ENCODE measurements at regions not wholly inside any gene's neighbourhood (a gene's known extent, or its start where the extent isn't known, plus 50 kb on each side); places are given as distances from the start of the nearest gene placed in this dataset.

DNA sequence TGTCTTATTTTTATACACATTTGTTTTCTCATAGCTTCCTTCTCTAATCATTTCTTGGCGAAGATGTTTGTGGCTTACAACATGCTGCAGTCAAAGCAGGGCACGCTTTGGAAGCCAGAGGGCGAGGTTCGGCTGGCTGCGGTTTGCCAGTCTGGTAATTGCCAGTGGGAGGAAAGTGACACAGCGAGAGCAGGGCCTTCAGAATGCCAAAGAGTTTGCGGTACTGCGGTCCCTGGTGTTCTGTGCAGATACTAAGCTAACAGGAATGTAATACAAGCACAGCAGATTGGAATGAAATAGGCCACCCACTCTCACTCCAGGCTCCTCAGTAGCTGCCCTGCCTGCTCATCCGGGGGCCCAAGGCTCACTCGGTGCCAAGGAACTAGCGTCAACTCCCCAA, 58.7 kb upstream of the TGM3 start:
- no peaks in the 10 kb centered on the region for H4K20me1 ChIP-seq (ENCODE audit: insufficient read depth)
- no peaks in the 10 kb centered on the region for H3K27me3 ChIP-seq (ENCODE audit: insufficient read depth, low read depth, low read length)
- H3K9ac ChIP-seq (ENCODE audit: low read length) = no peak overlapping the region
- H3K9me2 ChIP-seq (ENCODE audit: insufficient read depth, low read length) = no peaks in the 10 kb centered on the region
- H3K79me2 ChIP-seq (replicated peaks; ENCODE audit: insufficient read depth, low read length) = no peaks in the 10 kb centered on the region
- H3K27ac ChIP-seq (ENCODE audit: low read length) = no peak overlapping the region
- peaks cover 4% of the 10 kb centered on the region for H3F3A ChIP-seq (ENCODE audit: insufficient read depth, low read length, poor library complexity, severe bottlenecking)
- no peaks in the 10 kb centered on the region for H3K9me3 ChIP-seq (ENCODE audit: low read length)
- TF ChIP-seq, protein P1, sequence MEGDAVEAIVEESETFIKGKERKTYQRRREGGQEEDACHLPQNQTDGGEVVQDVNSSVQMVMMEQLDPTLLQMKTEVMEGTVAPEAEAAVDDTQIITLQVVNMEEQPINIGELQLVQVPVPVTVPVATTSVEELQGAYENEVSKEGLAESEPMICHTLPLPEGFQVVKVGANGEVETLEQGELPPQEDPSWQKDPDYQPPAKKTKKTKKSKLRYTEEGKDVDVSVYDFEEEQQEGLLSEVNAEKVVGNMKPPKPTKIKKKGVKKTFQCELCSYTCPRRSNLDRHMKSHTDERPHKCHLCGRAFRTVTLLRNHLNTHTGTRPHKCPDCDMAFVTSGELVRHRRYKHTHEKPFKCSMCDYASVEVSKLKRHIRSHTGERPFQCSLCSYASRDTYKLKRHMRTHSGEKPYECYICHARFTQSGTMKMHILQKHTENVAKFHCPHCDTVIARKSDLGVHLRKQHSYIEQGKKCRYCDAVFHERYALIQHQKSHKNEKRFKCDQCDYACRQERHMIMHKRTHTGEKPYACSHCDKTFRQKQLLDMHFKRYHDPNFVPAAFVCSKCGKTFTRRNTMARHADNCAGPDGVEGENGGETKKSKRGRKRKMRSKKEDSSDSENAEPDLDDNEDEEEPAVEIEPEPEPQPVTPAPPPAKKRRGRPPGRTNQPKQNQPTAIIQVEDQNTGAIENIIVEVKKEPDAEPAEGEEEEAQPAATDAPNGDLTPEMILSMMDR (IDR thresholded peaks at IDR 0.05; ENCODE audit: poor library complexity, severe bottlenecking) = peak; percentile 23
- no peak for TF ChIP-seq RAD21 (conservative IDR thresholded peaks at IDR 0.05)
- H3K4me3 ChIP-seq (ENCODE audit: low read length) = no peak overlapping the region
- no peak overlapping the region for H3K4me2 ChIP-seq (ENCODE audit: low read length)
- no peaks in the 10 kb centered on the region for H3K36me3 ChIP-seq (ENCODE audit: insufficient read depth, low read length)
- H2AFZ ChIP-seq (ENCODE audit: low read depth, low read length) = no peak overlapping the region

DNA sequence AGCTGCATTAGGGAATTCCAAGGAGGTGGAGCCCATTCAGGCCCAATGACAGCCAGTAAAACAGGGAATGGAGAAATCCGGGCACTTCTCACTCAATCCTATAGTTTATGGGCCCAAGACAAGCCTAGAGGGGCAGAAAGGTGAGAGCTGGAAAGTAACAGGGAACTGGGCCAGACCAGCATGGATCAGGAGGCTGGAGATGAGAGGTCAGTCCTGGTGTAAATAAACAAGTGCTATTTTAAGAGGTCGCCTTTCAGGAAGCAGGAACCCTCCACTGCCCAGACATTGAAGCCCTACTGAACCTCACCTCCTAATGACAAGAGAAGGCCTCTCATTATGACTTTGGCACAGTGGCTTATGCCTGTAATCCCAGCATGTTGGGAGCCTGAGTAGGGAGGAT, 57.2 kb upstream of the TGM3 start:
- TF ChIP-seq EZH2 (IDR thresholded peaks at IDR 0.05; ENCODE audit: borderline replicate concordance, insufficient read depth, low read length, poor library complexity, severe bottlenecking) (no peak), POLR2AphosphoS5 (IDR thresholded peaks at IDR 0.05) (no peak), EP300 (conservative IDR thresholded peaks at IDR 0.05; ENCODE audit: poor library complexity, severe bottlenecking) (no peak), RAD21 (conservative IDR thresholded peaks at IDR 0.05) (no peak)
- TF ChIP-seq, protein P2, sequence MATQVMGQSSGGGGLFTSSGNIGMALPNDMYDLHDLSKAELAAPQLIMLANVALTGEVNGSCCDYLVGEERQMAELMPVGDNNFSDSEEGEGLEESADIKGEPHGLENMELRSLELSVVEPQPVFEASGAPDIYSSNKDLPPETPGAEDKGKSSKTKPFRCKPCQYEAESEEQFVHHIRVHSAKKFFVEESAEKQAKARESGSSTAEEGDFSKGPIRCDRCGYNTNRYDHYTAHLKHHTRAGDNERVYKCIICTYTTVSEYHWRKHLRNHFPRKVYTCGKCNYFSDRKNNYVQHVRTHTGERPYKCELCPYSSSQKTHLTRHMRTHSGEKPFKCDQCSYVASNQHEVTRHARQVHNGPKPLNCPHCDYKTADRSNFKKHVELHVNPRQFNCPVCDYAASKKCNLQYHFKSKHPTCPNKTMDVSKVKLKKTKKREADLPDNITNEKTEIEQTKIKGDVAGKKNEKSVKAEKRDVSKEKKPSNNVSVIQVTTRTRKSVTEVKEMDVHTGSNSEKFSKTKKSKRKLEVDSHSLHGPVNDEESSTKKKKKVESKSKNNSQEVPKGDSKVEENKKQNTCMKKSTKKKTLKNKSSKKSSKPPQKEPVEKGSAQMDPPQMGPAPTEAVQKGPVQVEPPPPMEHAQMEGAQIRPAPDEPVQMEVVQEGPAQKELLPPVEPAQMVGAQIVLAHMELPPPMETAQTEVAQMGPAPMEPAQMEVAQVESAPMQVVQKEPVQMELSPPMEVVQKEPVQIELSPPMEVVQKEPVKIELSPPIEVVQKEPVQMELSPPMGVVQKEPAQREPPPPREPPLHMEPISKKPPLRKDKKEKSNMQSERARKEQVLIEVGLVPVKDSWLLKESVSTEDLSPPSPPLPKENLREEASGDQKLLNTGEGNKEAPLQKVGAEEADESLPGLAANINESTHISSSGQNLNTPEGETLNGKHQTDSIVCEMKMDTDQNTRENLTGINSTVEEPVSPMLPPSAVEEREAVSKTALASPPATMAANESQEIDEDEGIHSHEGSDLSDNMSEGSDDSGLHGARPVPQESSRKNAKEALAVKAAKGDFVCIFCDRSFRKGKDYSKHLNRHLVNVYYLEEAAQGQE (IDR thresholded peaks at IDR 0.05; ENCODE audit: borderline replicate concordance) = no peak
- TF ChIP-seq, protein P1 (IDR thresholded peaks at IDR 0.05; ENCODE audit: poor library complexity, severe bottlenecking) = no peak
- H3K9ac ChIP-seq (ENCODE audit: low read length) = no peak overlapping the region
- H2AFZ ChIP-seq (ENCODE audit: low read depth, low read length) = no peak overlapping the region
- no peaks in the 10 kb centered on the region for H3K36me3 ChIP-seq (ENCODE audit: insufficient read depth, low read length)
- no peaks in the 10 kb centered on the region for H3K9me3 ChIP-seq (ENCODE audit: low read length)
- H4K20me1 ChIP-seq (ENCODE audit: insufficient read depth) = no peaks in the 10 kb centered on the region
- H3K9me2 ChIP-seq (ENCODE audit: insufficient read depth, low read length) = no peaks in the 10 kb centered on the region
- no peaks in the 10 kb centered on the region for H3K27me3 ChIP-seq (ENCODE audit: insufficient read depth, low read depth, low read length)
- no peak overlapping the region for H3K4me2 ChIP-seq (ENCODE audit: low read length)
- no peak overlapping the region for H3K27ac ChIP-seq (ENCODE audit: low read length)
- H3K79me2 ChIP-seq (replicated peaks; ENCODE audit: insufficient read depth, low read length) = no peaks in the 10 kb centered on the region
- no peak overlapping the region for H3K4me3 ChIP-seq (ENCODE audit: low read length)
- H3F3A ChIP-seq (ENCODE audit: insufficient read depth, low read length, poor library complexity, severe bottlenecking) = peaks cover 4% of the 10 kb centered on the region

Measured in neural cell (in vitro differentiated cells).